NCI-H524 (cell line): ENCODE measurements at regions not wholly inside any gene's neighbourhood (a gene's known extent, or its start where the extent isn't known, plus 50 kb on each side); places are given as distances from the start of the nearest gene placed in this dataset.
A peak's percentile ranks its signal among the peaks of the same experiment; 100 is the strongest.

Source experiments
- DNase-seq, 2 experiments: peaks; one replicate each; lab custom pipeline; 2025; lab: John Stamatoyannopoulos, UW

DNA sequence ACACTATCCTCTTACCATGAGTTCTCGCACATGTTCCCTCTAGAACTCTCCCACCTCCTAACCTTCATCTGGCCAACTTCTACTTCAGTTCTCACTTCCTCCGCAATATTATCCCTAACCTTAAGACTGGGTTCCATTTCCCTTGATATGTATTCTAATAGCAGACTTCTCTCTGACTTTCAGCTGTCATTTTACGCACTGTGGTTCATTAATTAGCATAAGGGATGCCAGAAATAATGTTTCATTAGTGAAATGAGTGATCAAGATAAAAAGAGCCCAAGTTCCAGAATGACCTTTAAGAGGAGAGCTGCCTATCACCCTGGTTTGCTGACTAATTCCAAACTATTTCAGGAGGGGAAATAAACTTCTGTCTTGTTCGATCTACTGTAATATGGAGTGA, 108.6 kb upstream of the CCDC150 start:
- DNase-seq, result no peak

DNA sequence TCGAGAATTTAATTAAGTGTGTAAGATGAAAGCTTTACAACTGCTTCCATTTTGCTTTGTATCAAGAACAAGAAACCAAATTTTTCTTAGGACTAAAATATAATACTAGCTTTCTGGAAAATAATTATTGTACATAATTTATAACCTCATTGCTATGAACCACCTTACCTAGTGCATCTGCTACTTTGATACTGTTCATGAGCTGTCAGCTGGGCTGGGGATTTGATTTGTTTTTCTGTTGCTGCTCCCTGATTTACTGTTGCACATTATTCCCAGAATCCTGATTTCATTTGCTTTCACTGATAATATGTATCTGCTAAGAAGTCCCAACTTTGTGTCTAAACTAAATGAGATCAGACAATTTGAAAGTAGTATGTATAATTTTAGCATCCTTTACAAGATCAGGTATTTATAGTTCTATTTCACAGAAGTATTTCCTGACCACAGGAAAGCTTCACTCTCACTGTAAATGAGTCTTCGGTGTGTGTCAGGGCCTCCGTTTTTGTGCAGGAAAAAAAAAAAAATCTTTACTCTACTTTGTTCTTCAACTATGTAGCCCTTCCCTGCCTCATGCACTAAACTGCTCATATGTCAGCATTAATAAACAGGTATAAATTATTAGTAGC, 105.6 kb upstream of the CCDC150 start:
- no peak for DNase-seq

DNA sequence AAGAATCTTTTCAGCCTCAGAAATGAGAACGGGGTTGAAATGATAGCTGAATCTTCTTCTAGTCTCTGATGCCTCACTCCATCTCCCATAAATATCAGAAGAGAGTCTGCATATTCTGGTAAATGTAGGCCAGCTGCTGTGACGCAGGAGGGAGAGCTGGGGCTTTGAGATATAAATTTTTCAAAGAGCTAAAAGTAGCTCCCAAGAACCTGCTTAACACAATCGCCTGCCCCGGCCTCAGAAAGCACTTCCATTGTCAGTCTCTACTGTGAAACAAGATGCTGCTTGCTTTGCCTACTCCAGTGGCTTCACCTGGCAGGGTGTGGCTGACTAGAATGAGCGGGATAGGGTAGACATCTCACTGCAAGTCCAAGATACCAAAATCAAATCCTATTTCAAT, 105.0 kb upstream of the CCDC150 start:
- no peak for DNase-seq

DNA sequence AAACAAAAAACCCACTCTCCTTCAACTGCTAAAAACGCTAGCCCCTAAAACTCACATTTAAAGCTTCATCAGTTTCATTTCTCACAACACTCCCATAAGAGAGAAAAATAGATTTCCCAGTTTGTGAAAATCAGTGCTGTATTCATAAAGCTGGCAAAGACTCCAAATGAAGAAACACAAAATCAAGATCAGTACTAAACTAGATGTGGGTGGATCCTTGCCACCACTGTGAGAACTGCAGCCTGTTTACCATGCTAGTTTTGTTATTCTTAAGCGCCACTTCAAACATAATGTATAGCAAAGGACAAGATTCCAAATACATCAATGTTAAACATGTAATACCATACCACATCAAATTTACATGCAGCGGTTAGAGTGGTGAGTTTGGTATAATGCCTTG, 104.5 kb upstream of the CCDC150 start:
- no peak for DNase-seq

DNA sequence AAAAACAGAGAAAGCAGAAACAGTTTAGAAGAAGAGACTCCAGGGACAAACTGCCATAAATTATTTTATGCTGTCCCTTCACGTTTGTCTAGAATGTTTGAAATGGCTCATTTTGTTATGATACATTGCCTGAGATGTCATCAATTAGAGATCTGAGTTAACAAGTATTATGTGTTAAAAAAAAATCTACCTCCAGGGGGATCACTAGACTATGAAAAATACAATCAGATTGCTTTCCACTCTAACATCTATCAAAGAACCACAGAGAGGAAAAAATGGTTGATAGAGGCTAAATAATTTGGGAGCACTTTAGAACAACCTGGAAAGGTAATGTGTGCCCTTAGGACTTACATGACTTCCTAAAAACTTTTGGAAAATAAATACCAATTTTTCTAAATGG, 103.8 kb upstream of the CCDC150 start:
- DNase-seq, result peak in 1 of 2 experiments; percentile 28

DNA sequence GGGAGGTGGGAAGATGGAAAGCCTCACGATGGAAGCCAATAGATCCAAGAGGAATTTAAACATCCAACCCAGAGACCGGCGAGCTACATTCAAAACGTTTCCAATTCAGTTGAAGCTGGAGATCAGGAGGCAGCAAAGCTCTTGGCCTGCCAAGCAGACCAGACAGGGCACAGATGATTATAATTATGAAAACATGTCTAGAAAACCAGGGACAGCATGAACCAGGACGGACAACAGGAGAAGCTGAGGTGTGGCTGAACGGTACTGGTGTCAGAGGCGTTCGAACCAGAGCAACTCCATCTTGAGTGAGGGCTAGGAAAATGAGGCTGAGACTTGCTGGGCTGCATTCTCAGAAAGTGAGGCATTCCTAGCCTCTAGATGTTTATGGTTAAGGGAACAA, 102.2 kb upstream of the CCDC150 start:
- DNase-seq, result no peak

DNA sequence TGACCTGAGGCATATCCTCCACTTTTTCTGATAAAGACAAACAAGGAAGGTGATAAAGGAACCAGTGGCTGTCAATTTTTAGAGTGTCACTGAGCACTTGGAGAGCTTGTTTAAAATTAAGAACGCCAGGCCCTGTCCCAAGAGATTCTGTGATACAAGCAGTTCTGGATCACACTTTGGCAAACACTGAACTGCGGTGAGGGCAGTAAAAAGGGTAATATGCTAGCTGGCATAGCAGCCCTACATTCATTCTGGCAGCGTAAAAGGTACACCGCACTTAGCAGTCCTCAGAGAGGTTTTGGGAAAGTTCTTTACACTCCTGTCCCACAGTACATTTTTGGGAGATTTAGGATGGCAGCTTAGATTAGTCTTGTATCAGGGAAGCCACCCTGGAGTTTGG, 101.3 kb upstream of the CCDC150 start:
- no peak for DNase-seq

DNA sequence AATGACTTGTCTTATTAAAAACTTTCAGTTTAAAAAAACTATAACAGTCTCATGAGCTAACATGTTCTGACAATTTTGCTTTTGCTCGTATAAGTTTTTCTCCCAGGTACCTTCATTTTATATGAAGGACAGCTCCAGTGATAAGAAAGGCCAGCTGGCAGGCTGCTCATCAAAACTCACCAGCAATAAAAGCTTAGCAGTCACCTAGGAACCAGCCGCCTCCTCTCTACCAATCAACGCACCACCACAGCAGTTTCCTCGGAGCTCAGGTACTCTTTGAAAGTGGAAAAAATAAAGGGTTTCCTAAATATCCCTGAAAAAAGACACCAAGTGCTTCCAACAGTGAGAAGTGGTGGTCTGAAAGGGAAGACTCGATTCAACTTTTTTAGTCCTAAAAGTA, 100.9 kb upstream of the CCDC150 start:
- DNase-seq, result no peak

DNA sequence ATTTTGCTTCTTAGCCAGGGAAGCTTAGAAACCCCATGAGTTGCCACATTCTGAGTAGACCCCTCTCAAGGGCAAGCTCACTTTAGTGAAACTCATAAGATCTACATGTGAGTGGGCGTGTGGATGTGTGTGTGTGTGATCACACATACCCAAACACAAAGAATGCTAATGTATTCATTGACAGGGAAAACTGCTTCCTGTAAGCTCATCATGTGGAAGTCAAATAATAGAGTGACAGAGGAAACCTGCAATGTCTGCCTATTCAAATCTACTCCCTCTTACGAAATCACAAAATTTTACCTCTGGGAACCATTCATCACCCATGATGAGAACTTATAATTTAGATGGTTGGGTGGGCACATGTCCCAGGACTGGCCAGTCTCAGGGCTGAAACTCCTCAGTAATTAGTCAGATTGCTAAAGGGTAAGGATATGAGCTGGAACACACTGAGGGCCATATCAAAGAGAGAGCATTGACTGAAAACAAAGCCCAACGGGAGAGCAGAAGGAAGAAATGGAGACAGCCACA, 94.5 kb upstream of the CCDC150 start:
- no peak for DNase-seq

DNA sequence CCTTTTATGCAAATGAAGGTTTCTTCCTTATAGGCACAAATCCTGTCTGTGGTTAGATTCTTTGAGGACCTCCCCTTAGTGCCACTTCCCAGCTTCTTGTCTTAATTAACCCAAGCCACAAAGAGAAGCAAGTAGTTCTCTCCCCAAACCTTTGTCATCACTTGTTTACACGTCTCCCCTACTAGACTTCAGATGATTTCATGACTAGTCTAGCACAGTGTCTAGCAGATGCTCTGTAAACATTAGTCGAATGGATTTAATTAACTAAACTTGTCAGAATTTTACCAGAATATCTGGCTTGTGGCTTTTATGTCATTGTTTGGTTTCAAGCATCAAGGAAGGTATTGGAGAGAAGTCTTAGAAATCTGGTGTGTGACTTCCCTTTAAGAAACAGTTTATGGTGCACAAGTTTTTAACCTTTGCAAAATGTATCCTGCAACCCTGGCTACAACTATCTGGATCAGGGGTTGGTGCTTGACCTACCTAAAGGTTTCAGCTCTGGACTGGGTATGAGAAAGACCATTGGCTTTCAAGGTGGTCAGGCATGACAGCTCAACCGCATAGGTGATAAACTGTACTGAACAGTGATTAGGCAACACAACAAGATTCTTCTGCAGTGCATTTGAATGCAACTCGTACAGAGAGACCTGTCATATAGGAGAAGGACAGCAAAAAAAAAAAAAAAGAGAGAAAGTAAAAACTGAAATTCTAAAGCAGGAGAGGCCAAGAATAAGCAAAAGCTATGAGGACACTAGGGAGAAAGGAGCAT, 93.2 kb upstream of the CCDC150 start:
- no peak for DNase-seq

DNA sequence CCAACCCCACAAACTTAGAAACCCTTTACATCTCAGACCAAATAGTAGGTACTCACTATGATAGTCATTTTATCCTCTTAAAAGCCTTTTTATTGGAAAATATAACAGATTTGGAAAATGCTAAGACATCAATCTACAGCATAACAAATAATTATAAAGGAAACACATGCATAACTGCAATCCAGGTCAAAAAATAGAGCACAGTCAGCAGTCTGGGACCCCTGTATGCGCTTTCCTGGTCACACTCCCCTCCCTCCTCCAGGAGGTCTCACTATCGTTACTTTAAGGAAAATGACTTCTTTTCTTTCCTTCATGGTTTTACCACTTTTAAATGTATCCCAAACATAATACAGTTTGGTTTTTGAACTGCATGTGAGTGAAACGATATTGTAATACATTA, 90.5 kb upstream of the CCDC150 start:
- no peak for DNase-seq

DNA sequence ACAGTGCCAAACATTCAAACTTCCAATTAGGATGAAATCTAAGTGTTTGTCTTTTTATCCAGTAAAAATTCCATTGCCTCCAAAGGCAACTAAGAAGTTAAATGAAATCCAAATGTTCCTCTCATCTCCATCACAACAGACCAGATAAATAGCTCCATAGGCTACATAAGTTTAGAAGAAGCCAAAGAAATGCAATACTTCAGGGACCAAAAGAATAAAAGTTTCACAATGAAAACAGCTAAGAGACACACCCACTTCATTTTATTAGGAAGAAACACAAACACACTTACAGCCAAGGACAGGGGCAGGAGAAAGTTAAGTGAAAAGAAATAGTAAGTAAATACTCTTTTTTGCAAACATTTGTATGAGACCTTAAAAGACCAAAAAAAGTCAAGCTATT, 88.5 kb upstream of the CCDC150 start:
- DNase-seq, result no peak

DNA sequence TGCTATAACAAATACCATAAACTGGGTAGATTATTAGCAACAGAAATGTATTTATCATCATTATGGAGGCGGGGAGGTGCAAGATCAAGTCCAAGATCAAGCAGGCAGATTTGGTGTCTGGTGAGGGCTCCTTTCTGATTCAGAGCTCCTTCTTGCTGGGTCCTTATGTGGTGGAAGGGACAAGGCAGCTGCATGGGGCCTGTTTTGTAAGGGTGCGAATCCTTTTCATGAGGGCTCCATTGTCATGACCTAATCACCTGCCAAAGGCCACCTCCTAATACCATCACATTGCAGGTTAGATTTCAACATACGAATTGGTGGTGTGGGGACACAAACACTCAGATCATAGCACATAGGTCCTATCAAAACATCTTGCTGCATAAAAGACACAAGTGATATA, 84.4 kb upstream of the CCDC150 start:
- no peak for DNase-seq

DNA sequence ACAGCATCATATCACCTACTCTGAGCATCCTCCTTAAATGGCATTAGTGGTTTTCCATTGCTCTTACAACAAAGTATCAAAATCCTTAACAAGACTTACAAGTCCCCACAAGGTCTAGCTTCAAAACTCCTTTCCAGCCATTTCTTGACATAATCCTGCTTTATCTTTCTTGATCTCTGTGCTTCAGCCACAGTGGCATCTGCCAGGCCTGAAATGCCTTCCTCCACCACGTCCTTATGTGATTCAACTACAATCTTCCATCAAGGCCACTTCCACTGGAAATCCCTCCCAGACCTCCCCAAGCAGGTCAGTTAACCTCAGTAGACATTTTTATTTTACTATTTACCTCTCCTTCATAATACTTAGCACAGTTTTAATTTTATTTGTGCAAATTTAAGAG, 83.8 kb upstream of the CCDC150 start:
- peak; percentile 3 to 69 for DNase-seq

DNA sequence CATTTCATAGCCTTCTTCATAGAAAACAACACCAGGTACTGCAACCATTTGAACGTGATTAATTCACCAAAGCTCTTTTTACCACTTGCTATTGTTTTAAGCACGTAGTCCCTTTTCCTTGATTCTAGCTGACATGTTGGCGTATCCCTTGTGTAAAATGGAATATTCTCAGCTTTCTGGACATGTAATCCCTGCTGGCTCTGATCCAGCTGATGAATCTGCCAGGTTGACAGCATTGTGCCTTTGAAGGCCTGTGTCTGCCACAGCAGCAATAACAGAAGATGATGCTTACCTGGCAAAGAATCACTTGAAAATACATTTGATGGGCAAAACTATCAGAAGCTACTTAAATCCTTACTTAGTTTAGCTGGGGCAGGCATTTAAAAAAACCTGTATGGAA, 81.0 kb upstream of the CCDC150 start:
- peak in 1 of 2 experiments; percentile 56 for DNase-seq

DNA sequence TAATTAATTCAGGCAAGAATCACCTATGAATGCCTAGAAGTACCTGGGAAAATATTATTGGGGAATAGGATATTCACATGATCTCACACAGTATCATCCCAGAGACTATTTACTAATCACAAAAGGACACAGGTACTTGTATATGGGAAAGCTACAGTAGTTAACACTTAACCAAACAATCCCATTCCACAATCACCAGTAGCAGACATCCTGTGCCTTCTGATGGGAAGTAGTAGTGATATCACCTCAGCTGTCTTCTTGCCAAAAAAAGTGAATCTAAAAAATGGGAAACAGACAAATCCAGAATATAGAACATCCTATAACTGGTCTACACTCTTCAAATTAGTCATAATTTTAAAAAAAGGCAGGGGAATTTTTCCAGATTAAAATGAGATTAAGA, 75.6 kb upstream of the CCDC150 start:
- no peak for DNase-seq

DNA sequence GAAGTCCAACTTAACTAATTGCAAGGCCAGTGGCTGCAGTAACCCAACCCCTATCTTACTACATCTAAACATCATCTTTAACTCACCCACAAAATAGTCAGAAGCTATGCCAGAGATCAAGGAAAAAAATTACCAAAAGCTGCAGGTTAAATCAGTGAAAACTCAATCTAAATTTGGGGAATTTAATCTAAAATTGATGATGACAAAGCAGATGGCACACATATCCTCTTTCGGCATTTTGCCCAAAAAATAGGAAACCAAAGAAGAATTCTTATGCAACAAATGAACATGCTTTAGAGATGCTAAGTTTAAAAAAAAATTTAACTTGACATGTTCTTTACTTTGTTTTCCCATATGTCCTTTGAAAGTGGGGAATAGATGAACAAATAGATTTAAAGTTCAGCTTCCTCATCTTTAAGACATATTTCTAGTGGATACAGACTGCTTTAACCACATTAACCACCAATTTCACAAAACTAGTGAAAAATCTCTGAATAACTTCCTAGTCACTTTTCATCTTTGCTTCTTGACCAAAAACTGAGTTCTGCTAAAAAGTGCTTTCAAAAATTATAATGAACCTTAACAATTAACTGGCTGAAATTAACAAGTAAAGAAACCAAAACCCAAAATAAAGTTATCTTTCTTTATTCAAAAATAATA, 74.3 kb upstream of the CCDC150 start:
- no peak for DNase-seq

DNA sequence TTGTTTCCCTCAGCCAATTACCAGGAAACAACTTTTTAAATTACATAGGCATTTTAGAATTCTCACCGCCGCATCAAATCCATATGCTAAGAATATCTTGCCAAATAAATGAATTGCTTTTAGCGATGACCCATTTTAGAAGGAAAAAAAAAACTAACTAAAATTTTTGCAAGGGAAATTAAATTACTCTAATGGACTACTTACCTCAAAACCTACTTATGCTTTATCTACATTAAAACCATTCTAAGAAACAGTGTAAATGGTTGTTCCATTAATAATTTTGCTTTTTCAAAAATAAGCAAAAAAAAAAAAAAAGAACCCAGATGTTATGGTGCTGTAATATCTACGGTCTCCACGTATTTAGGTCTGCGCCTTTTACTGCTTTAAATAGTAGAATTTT, 73.5 kb upstream of the CCDC150 start:
- no peak for DNase-seq

DNA sequence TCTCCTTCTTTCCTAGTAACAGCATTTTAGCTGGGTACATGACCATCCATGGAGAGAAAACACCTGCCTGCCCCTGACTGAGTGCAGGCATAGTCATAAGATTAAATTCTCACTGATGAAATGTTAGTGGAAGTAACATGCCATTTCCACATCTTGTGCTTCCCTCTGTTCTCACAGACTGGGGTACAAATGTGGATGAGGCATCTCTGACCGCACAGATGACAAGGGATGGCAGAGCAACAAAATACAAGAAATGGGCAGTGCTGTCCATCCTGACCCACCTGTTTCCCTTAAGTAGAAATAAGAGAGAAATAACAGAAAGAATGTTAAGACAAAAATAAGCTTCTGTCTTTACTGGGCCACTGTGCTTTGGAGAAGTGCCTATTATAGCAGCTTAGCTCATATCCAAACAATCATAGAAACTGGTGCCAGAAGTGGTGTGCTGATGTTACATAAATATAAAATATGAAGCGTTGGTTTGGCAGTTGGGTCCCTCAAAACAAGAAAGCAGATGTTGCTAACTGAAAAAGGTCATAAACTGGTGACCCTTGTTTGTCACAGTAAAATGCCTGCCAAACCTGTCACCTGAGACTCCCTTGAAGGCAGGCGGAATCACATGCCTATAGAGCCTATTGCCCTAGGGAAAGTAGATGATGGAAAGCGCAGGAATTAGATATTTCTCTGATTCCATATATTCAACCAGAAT, 72.4 kb upstream of the CCDC150 start:
- DNase-seq, result peak in 1 of 2 experiments; percentile 43

DNA sequence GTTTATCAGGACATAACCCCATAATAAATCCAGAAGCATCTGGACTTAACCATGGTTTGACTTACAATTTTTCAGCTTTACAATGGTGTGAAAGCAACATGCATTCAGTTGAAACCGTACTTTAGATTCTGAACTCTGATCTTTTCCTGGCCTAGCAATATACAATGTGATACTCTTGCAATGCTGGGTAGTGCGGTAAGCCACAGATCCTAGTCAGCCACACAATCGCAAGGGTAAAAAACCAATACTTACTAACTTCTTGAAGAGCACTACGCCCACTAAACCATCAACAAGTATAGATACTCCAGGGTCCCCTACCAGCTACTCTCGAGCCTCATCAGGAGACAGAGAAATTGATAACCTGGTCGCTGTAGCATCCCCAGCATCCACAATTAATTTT, 71.0 kb upstream of the CCDC150 start:
- no peak for DNase-seq

DNA sequence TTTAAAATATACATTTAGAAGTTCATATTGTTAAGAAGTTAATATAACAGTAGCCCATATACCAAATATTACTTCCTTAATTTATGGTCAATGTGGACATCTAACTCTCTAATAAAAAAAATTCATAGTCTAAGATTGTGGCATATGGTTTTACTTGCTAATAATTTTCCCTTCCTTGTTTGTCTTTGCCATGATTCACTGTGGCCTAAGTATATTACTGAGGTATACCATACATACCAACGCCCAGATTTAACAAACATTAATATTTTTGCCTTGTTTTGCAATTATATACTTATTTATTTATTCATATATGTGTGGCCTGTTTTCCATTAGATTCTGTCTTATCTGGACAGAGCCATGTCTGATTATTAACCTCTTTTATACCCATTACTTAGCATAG, 54.6 kb upstream of the CCDC150 start:
- DNase-seq, result no peak

DNA sequence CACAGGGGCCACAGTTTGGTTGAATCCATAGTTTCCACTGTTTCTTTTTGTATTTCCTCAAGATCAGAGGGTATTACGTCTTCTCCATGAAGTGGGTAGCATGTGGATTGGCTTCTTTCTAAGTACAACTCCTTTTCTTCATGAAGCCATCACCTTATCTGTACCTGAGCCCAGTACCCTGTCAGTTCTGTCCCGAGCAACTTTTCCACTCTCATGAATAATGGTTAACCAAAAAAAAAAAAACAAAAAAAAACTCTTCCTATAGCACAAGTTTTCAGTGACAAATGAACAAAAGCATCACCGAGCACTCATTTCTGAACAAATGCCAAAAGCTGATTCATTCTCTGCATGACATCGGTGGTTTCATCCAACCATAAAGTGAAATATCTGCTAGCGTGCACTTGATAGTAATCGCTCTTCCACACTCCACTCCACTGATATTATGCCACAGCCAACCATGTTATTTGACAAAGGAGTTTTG, 53.0 kb upstream of the CCDC150 start:
- no peak for DNase-seq
